Fibroblast of upper back skin (primary cell): ENCODE measurements at regions not wholly inside any gene's neighbourhood (a gene's known extent, or its start where the extent isn't known, plus 50 kb on each side); places are given as distances from the start of the nearest gene placed in this dataset.
A peak's percentile ranks its signal among the peaks of the same experiment; 100 is the strongest.
"Not testable (repeated sequence)": the region's sequence is repeated elsewhere in the genome, so short reads cannot be mapped to it uniquely, and the experiment has no call there.

Experiments used
- DNase-seq: peaks from one replicate; pipeline ENCODE4 v3.0.0-alpha.2; 2013

- no peak for DNase-seq
Observed at GRCh38 chr14:46147452-46147851, 504.1 kb downstream of the RPL10L start.

GRCh38 chr14:46147024-46147423, 504.6 kb downstream of the RPL10L start:
- no peak for DNase-seq

GRCh38 chr14:46140445-46140844, 511.1 kb downstream of the RPL10L start:
- DNase-seq: no peak

- DNase-seq: no peak
Observed at GRCh38 chr14:46139649-46140048, 511.9 kb downstream of the RPL10L start.

GRCh38 chr14:46137786-46138185, 513.8 kb downstream of the RPL10L start:
- DNase-seq: no peak

- no peak for DNase-seq
Observed at GRCh38 chr14:46136456-46136855, 515.1 kb downstream of the RPL10L start.

- DNase-seq: no peak
Observed at GRCh38 chr14:46108228-46108627, 543.4 kb downstream of the RPL10L start.

- not testable (repeated sequence) for DNase-seq
Observed at GRCh38 chr14:46100901-46101300, 550.7 kb downstream of the RPL10L start.

GRCh38 chr14:46091819-46092218, 559.8 kb downstream of the RPL10L start:
- no peak for DNase-seq

- DNase-seq: no peak
Observed at GRCh38 chr14:46087604-46088003, 564.0 kb downstream of the RPL10L start.

GRCh38 chr14:46074061-46074460, 577.5 kb downstream of the RPL10L start:
- DNase-seq: no peak

- no peak for DNase-seq
Observed at GRCh38 chr14:46063872-46064271, 587.7 kb downstream of the RPL10L start.

GRCh38 chr14:46058964-46059563, 592.5 kb downstream of the RPL10L start:
- no peak for DNase-seq

- DNase-seq: peak; percentile 28
Observed at GRCh38 chr14:46057799-46058198, 593.8 kb downstream of the RPL10L start.

GRCh38 chr14:46054526-46054925, 597.1 kb downstream of the RPL10L start:
- peak; percentile 97 for DNase-seq

- DNase-seq: no peak
Observed at GRCh38 chr14:46053221-46053620, 598.4 kb downstream of the RPL10L start.

GRCh38 chr14:46051796-46052195, 599.8 kb downstream of the RPL10L start:
- DNase-seq: peak; percentile 78

- DNase-seq: peak; percentile 55
Observed at GRCh38 chr14:46048127-46048526, 603.5 kb downstream of the RPL10L start.

GRCh38 chr14:46036099-46036498, 615.5 kb downstream of the RPL10L start:
- DNase-seq: no peak

- no peak for DNase-seq
Observed at GRCh38 chr14:46034305-46034704, 617.3 kb downstream of the RPL10L start.

- DNase-seq: no peak
Observed at GRCh38 chr14:46018846-46019420, 632.6 kb downstream of the RPL10L start.

- no peak for DNase-seq
Observed at GRCh38 chr14:46008348-46008747, 643.2 kb downstream of the RPL10L start.

GRCh38 chr14:45998554-45998953, 653.0 kb downstream of the RPL10L start:
- DNase-seq: no peak

- no peak for DNase-seq
Observed at GRCh38 chr14:45990252-45990651, 661.3 kb downstream of the RPL10L start.

GRCh38 chr14:45976001-45976400, 675.6 kb downstream of the RPL10L start:
- no peak for DNase-seq
